Calu3 (cell line): ENCODE measurements at regions not wholly inside any gene's neighbourhood (a gene's known extent, or its start where the extent isn't known, plus 50 kb on each side); places are given as distances from the start of the nearest gene placed in this dataset.

ENCODE experiments used
- BruUV-seq: library from RNA; stranded (reverse); fragments of 400-500 nt; replicated peaks from 2 replicates; lab custom pipeline; 2021; lab: Mats Ljungman, UMichigan
- CTCF ChIA-PET: fragments of 300-600 bp; sonication (Branson Sonifier 250); formaldehyde crosslinking; loops from one replicate; lab custom pipeline; 2022; ENCODE audit warnings: antibody characterized with exemption; lab: Charles Lee
- DNase-seq: peaks from one replicate; pipeline ENCODE4 v3.0.0; 2022
- H3K27ac Mint-ChIP-seq: one replicate; pipeline ENCODE4 v1.8.0; 2022; ENCODE audit warnings: mixed read lengths; ENCODE audit not compliant: unreplicated experiment
- H3K27me3 Mint-ChIP-seq: one replicate; pipeline ENCODE4 v1.8.0; 2022; ENCODE audit warnings: mixed read lengths; ENCODE audit not compliant: unreplicated experiment
- H3K36me3 Mint-ChIP-seq: one replicate; pipeline ENCODE4 v1.8.0; 2022; ENCODE audit warnings: mild to moderate bottlenecking, moderate library complexity, mixed read lengths; ENCODE audit not compliant: insufficient read depth, unreplicated experiment
- H3K4me1 Mint-ChIP-seq: one replicate; pipeline ENCODE4 v1.8.0; 2022; ENCODE audit warnings: mild to moderate bottlenecking, low read depth, mixed read lengths; ENCODE audit not compliant: unreplicated experiment
- H3K4me3 Mint-ChIP-seq: one replicate; pipeline ENCODE4 v1.8.0; 2022; ENCODE audit warnings: mild to moderate bottlenecking, low read depth, moderate library complexity, mixed read lengths; ENCODE audit not compliant: unreplicated experiment
- H3K9me3 Mint-ChIP-seq: one replicate; pipeline ENCODE4 v1.8.0; 2022; ENCODE audit warnings: low read depth, mixed read lengths; ENCODE audit not compliant: unreplicated experiment
- intact Hi-C: fragments of 100-400 bp; cut with micrococcal nuclease; formaldehyde crosslinking; loops from one replicate; pipeline ENCODE4 v1.10.0; 2022; ENCODE audit not compliant: unreplicated experiment
- TF ChIP-seq, protein P1 (sequence below): fragments of 200-600 bp; IDR thresholded peaks from one replicate; pipeline ENCODE4 v1.8.0; 2022; ENCODE audit warnings: antibody characterized with exemption; ENCODE audit not compliant: unreplicated experiment

DNA sequence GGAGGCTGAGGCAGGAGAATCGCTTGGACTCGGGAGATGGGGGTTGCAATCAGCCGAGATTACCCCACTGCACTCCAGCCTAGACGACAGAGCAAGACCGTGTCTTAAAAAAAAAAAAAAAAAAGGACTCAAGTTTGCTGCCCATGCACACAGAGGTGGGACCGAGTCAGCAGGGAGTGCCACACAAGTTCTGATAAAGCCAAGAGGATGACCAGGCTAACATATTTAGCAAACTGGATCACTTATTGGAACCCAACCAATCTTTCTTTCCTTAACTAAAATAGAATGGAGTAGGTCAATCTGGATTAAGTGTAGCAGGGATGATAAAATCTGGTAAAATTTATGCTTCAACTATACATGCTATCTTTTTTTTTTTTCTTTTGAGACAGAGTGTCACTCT is 190.4 kb upstream of the FOXN3 start:
- TF ChIP-seq, protein P1, sequence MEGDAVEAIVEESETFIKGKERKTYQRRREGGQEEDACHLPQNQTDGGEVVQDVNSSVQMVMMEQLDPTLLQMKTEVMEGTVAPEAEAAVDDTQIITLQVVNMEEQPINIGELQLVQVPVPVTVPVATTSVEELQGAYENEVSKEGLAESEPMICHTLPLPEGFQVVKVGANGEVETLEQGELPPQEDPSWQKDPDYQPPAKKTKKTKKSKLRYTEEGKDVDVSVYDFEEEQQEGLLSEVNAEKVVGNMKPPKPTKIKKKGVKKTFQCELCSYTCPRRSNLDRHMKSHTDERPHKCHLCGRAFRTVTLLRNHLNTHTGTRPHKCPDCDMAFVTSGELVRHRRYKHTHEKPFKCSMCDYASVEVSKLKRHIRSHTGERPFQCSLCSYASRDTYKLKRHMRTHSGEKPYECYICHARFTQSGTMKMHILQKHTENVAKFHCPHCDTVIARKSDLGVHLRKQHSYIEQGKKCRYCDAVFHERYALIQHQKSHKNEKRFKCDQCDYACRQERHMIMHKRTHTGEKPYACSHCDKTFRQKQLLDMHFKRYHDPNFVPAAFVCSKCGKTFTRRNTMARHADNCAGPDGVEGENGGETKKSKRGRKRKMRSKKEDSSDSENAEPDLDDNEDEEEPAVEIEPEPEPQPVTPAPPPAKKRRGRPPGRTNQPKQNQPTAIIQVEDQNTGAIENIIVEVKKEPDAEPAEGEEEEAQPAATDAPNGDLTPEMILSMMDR = no peak
- H3K4me3 Mint-ChIP-seq = no peak overlapping the region
- CTCF ChIA-PET = no interaction called here
- no TSS peak for BruUV-seq
- H3K4me1 Mint-ChIP-seq = no peaks in the 10 kb centered on the region
- no peaks in the 10 kb centered on the region for H3K36me3 Mint-ChIP-seq
- no peak overlapping the region for H3K27ac Mint-ChIP-seq
- H3K27me3 Mint-ChIP-seq = no peaks in the 10 kb centered on the region
- intact Hi-C loops = no loop called here
- no peaks in the 10 kb centered on the region for H3K9me3 Mint-ChIP-seq
- no peak for DNase-seq

DNA sequence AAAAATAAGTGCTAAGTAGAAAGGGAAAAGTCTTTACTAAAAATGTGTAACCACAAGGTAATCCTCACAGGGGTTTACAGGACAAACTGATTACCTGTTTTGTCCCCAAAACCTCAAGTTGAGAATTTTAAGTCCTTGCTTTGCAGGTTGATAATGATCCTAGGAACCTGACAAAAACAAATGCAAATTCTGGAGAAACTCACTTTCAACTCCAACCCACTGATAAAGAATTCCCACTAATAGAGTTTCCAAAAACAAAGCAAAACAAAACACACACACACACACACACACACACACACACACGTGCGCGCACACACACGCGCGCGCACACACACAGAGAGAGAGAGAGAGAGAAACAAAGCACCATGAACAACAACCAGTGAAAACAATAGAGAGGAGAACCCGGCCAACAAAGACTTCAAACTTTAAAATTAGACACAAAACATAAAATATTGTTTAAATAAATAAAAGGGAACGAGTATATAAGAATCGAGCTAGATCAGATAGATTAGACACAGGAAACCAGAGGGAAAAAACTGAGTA is 187.0 kb upstream of the FOXN3 start:
- CTCF ChIA-PET = interaction anchor here (0.7 kb wide), 1 partner anchor 18 kb away, joined by 3 read pairs; no protein-coding TSS in a partner anchor
- no peak for DNase-seq
- Mint-ChIP-seq H3K9me3 (no peaks in the 10 kb centered on the region), H3K4me3 (no peak overlapping the region), H3K36me3 (no peaks in the 10 kb centered on the region), H3K27me3 (no peaks in the 10 kb centered on the region), H3K4me1 (no peaks in the 10 kb centered on the region), H3K27ac (no peak overlapping the region)
- intact Hi-C loops = no loop called here
- no TSS peak for BruUV-seq
- TF ChIP-seq, protein P1 = no peak

DNA sequence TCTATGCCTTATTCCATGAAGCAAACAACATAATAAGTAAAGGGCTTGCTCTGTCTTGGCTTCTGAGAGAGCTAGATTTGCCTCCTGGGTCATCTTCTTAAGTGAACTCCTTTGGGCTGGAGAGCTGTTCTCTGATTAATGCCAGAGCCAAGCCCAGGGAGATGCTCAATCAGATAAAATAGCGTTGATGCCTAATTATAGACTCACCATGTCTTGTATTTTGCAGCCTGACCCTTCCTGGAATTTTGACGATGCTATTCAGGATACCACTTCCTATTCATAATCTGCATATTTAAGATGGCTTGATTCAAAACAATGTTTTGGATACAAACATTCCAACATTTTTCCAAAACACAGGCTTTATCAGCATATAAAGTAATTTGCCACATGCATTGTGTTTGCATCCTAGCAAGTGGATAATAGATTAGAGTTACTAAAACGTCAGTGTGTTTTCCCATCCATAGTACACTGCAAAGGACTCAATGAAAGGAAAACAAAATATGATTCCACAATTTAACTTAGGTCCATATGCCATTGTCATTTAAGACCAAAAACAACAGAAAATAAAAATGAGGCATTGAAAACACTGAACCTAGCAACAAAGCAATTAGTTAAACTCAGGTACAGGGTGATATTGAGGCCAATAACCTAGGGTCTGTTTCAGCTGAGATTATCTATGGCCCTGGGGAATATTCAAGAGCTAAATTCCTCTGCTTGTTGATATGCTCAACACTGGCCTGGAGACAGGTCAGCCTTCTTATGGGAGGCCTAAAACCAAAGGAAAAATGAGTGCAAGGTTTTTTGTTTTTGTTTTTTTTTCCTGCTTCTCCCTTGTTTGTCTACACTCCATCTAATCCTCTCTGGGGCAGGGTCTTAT is 184.2 kb upstream of the FOXN3 start:
- H3K4me1 Mint-ChIP-seq = no peaks in the 10 kb centered on the region
- CTCF ChIA-PET = no interaction called here
- intact Hi-C loops = no loop called here
- TF ChIP-seq, protein P1 = no peak
- no peaks in the 10 kb centered on the region for H3K36me3 Mint-ChIP-seq
- DNase-seq = no peak
- no peaks in the 10 kb centered on the region for H3K9me3 Mint-ChIP-seq
- H3K27me3 Mint-ChIP-seq = no peaks in the 10 kb centered on the region
- BruUV-seq = no TSS peak
- no peak overlapping the region for H3K27ac Mint-ChIP-seq
- H3K4me3 Mint-ChIP-seq = no peak overlapping the region

- Mint-ChIP-seq H3K9me3 (no peaks in the 10 kb centered on the region), H3K27ac (no peak overlapping the region), H3K4me3 (no peak overlapping the region), H3K27me3 (no peaks in the 10 kb centered on the region), H3K4me1 (no peaks in the 10 kb centered on the region), H3K36me3 (no peaks in the 10 kb centered on the region)
- intact Hi-C loops = no loop called here
- TF ChIP-seq, protein P1 = no peak
- CTCF ChIA-PET = no interaction called here
- DNase-seq = no peak
- no TSS peak for BruUV-seq
Measured at GRCh38 chr14:89600029-89600428, 183.0 kb upstream of the FOXN3 start.
